Peyer's patch (tissue), 4 donors: ENCODE measurements at regions not wholly inside any gene's neighbourhood (a gene's known extent, or its start where the extent isn't known, plus 50 kb on each side); places are given as distances from the start of the nearest gene placed in this dataset.

Source experiments
- DNase-seq, 3 donors: peaks; one replicate each; pipeline ENCODE4 v3.0.0-alpha.2; 2017 to 2019
- H3K27ac ChIP-seq, 4 donors: fragments of 200-600 bp; sonication (generic); one replicate each; pipeline ENCODE4 v1.5.1; 2016 to 2019
- H3K27me3 ChIP-seq, 2 donors: fragments of 200-600 bp; sonication (generic); one replicate each; pipeline ENCODE4 v1.5.1; 2019
- H3K36me3 ChIP-seq, 3 donors: fragments of 200-600 bp; sonication (generic); one replicate each; pipeline ENCODE4 v1.5.1; 2016 to 2019
- H3K4me1 ChIP-seq, 4 donors: fragments of 200-600 bp; sonication (generic); one replicate each; pipeline ENCODE4 v1.5.1; 2016 to 2019
- H3K4me3 ChIP-seq, 4 donors: fragments of 200-600 bp; sonication (generic); 1 replicate in 3 of 4; 2 replicates in 1 of 4; pipeline ENCODE4 v1.5.1; 2016 to 2019; ENCODE audit warnings: mild to moderate bottlenecking in 1 of 4
- H3K9me3 ChIP-seq, 4 donors: fragments of 200-600 bp; sonication (generic); one replicate each; pipeline ENCODE4 v1.5.1; 2016 to 2019; ENCODE audit warnings: mild to moderate bottlenecking in 1 of 4
- POLR2A ChIP-seq, 2 donors: fragments of 450-650 bp; IDR thresholded peaks; one replicate each; pipeline ENCODE4 v1.5.1; 2017; ENCODE audit warnings: antibody characterized with exemption in 2 of 2, mild to moderate bottlenecking in 2 of 2, moderate library complexity in 2 of 2
- TF ChIP-seq, protein P1 (sequence below), 6 experiments: fragments of 450-650 bp in 4 of 6; fragments of 200-600 bp in 2 of 6; sonication (generic) in 1 of 6; IDR thresholded peaks; one replicate each; pipeline ENCODE4 v1.5.1; 2017 to 2019; ENCODE audit warnings: antibody characterized with exemption in 6 of 6, mild to moderate bottlenecking in 3 of 6, moderate library complexity in 1 of 6

DNA sequence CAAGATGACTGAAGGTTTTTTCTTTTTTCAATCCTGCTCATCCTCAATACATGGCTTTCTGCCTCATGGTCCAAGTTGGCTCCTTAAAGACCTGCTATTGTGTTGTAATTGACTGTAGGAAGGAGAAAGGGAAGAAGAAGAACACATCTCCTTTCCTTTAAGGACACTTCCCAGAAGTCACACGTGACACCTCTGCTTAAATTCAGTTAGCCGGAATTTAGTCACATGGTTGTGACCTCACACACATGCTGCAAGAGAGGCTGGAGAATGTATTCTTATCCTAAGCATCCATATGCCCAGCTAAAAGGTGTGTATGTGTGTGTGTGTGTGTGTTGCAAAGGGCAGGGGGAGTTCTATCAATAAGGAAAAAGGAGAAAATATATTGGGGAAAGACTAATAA, 185.8 kb upstream of the IL12A start:
- H3K36me3 ChIP-seq: no peaks in the 10 kb centered on the region
- peak overlapping the region in 1 of 4 donors; percentile 7 for H3K27ac ChIP-seq
- no peak for DNase-seq
- H3K4me1 ChIP-seq: no peaks in the 10 kb centered on the region
- H3K4me3 ChIP-seq: no peak overlapping the region
- no peaks in the 10 kb centered on the region for H3K9me3 ChIP-seq
- H3K27me3 ChIP-seq: no peaks in the 10 kb centered on the region
- TF ChIP-seq POLR2A (IDR thresholded peaks at IDR 0.05): no peak
- TF ChIP-seq, protein P1, sequence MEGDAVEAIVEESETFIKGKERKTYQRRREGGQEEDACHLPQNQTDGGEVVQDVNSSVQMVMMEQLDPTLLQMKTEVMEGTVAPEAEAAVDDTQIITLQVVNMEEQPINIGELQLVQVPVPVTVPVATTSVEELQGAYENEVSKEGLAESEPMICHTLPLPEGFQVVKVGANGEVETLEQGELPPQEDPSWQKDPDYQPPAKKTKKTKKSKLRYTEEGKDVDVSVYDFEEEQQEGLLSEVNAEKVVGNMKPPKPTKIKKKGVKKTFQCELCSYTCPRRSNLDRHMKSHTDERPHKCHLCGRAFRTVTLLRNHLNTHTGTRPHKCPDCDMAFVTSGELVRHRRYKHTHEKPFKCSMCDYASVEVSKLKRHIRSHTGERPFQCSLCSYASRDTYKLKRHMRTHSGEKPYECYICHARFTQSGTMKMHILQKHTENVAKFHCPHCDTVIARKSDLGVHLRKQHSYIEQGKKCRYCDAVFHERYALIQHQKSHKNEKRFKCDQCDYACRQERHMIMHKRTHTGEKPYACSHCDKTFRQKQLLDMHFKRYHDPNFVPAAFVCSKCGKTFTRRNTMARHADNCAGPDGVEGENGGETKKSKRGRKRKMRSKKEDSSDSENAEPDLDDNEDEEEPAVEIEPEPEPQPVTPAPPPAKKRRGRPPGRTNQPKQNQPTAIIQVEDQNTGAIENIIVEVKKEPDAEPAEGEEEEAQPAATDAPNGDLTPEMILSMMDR (IDR thresholded peaks at IDR 0.05): no peak

DNA sequence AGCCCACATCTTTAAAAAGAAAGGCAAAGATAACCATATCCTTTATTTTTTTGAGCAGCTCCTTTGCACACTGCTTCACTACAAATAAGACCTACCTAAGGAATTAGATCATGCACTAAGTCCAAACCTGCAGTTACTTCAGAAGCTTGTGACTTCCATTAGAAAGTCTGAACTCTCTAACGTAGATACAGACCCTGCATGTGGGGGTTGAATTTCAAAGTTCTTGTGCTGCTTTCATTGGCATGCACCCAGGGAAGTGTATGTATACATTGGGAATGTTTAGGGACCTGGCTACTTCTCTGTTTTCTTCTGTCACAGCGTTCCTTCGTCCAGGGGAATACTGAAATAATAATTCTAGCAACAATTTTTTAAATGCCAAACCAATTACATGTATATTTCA, 185.2 kb upstream of the IL12A start:
- Histone ChIP-seq H3K27me3 (no peaks in the 10 kb centered on the region), H3K4me1 (no peaks in the 10 kb centered on the region), H3K4me3 (no peak overlapping the region), H3K27ac (peak overlapping the region in 1 of 4 donors; percentile 24), H3K36me3 (no peaks in the 10 kb centered on the region), H3K9me3 (no peaks in the 10 kb centered on the region)
- no peak for DNase-seq
- TF ChIP-seq, protein P1 (IDR thresholded peaks at IDR 0.05): no peak
- no peak for TF ChIP-seq POLR2A (IDR thresholded peaks at IDR 0.05)

DNA sequence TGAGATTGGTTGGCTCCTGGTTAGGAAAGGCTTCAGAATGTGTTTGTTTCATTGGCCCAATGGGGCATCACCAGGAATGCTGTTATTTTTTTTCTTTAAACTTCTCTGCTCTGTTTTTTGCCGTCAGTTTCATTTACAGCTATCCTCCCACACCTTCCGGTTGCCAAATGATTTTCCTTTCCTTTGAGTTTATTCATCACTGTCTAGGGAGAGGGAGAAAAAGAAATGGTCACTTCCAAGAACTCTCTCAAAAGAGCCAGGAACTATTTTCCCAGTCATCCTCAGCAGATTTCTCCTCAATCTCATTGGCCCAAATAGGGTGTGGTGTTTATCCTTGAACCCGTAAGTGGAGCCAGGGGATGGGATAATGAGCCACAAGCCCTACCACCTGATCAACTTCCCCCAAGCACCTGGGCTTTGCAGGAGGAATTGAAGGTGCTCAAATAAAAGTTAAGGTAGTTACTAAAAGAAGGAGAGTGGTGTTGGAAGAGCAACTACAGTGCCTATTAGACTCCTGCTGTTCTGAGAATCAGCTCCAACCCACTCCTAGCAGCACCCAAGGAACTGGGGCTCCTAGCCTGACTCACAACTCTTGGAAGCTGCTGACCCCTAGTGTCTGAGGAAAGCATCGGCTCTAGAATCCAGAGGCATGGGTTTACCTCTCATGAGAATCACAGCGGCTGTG, 183.8 kb upstream of the IL12A start:
- H3K27me3 ChIP-seq: no peaks in the 10 kb centered on the region
- no peak for TF ChIP-seq POLR2A (IDR thresholded peaks at IDR 0.05)
- TF ChIP-seq, protein P1 (IDR thresholded peaks at IDR 0.05): peak in 5 of 6 experiments; percentile 23 to 93 (median 84)
- H3K4me1 ChIP-seq: no peaks in the 10 kb centered on the region
- DNase-seq: peak in 1 of 3 donors; percentile 79
- no peak overlapping the region for H3K4me3 ChIP-seq
- no peaks in the 10 kb centered on the region for H3K36me3 ChIP-seq
- H3K27ac ChIP-seq: peak overlapping the region in 1 of 4 donors; percentile 24
- no peaks in the 10 kb centered on the region for H3K9me3 ChIP-seq

DNA sequence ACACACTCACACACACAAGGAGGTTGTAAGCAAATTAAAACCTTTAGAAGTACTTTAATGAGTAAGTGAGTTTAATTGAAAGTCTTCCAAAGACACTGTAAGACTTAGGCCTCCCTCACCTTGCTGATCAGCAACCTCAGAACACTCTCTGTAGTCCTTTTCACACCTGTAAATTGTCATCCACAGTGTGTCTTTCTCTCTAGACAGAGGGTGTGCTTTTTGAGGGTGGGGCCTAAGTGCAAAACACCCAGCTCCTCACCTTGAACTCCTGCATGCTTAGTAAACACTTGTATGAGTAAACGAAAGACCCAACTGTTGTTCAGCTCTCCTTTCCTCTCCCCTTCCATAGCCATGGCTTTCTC, 183.2 kb upstream of the IL12A start:
- no peaks in the 10 kb centered on the region for H3K4me1 ChIP-seq
- H3K9me3 ChIP-seq: no peaks in the 10 kb centered on the region
- H3K27me3 ChIP-seq: no peaks in the 10 kb centered on the region
- no peaks in the 10 kb centered on the region for H3K36me3 ChIP-seq
- TF ChIP-seq, protein P1 (IDR thresholded peaks at IDR 0.05): no peak
- TF ChIP-seq POLR2A (IDR thresholded peaks at IDR 0.05): no peak
- no peak overlapping the region for H3K4me3 ChIP-seq
- peak overlapping the region in 1 of 4 donors; percentile 24 for H3K27ac ChIP-seq
- no peak for DNase-seq

DNA sequence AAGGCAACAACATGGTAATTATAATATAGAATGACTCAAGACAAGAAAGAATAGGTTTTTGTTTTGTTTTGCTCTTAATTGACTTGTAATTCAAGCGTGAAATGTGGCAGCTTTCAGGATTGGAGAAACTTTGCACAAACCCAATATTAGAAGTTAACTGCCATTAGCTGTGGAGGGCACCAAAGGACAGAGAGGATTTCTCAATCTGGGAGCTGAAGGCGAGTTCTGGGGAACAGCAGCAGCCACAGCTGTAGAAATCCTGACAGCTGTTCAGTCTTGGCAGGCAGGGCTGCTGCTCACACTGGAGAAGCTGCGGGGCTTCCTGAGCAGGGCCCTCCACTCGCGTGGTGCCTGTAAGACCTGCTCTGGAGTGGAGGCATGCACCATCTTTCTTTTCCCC, 182.2 kb upstream of the IL12A start:
- no peak overlapping the region for H3K27ac ChIP-seq
- H3K4me1 ChIP-seq: no peaks in the 10 kb centered on the region
- H3K27me3 ChIP-seq: no peaks in the 10 kb centered on the region
- DNase-seq: no peak
- TF ChIP-seq, protein P1 (IDR thresholded peaks at IDR 0.05): no peak
- no peak for TF ChIP-seq POLR2A (IDR thresholded peaks at IDR 0.05)
- no peaks in the 10 kb centered on the region for H3K9me3 ChIP-seq
- no peaks in the 10 kb centered on the region for H3K36me3 ChIP-seq
- no peak overlapping the region for H3K4me3 ChIP-seq
